GM18499 (cell line): ENCODE measurements at regions not wholly inside any gene's neighbourhood (a gene's known extent, or its start where the extent isn't known, plus 50 kb on each side); places are given as distances from the start of the nearest gene placed in this dataset.
"Not testable (repeated sequence)": the region's sequence is repeated elsewhere in the genome, so short reads cannot be mapped to it uniquely, and the experiment has no call there.

Source experiments
- ATAC-seq: cut with Tn5 transposase; IDR thresholded peaks from one replicate; pipeline ENCODE4 v1.9.1; 2021; ENCODE audit warnings: moderate number of reproducible peaks; ENCODE audit not compliant: insufficient read depth, unreplicated experiment

- ATAC-seq = no peak
Measured at GRCh38 chr3:25944329-25944728, 154.4 kb downstream of the OXSM start.

- ATAC-seq = no peak
Measured at GRCh38 chr3:25945366-25945765, 155.5 kb downstream of the OXSM start.

GRCh38 chr3:25945836-25946235, 155.9 kb downstream of the OXSM start:
- ATAC-seq = no peak

GRCh38 chr3:25952133-25952532, 162.2 kb downstream of the OXSM start:
- no peak for ATAC-seq

GRCh38 chr3:25957026-25957425, 167.1 kb downstream of the OXSM start:
- no peak for ATAC-seq

GRCh38 chr3:25960776-25961175, 170.9 kb downstream of the OXSM start:
- no peak for ATAC-seq

GRCh38 chr3:25962255-25962654, 172.4 kb downstream of the OXSM start:
- ATAC-seq = no peak

DNA sequence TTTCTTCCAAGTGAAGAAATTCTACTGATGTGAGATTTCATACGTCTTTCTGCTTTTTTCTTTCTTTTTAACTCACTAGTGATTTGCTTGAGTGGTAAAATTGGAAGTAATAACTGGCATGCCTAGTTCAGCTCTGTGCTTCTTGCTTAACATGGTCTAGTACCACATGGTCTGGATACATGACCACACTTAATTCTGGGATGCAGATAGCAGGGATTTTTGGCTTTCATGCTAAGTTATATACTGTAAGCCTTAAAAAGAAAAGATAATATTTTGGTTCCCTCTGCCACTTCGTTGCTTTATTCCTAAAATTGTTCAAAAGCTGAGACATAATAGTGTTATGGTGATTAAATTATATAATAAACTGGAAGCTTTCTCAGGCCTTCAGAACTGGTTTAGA, 174.3 kb downstream of the OXSM start:
- no peak for ATAC-seq

DNA sequence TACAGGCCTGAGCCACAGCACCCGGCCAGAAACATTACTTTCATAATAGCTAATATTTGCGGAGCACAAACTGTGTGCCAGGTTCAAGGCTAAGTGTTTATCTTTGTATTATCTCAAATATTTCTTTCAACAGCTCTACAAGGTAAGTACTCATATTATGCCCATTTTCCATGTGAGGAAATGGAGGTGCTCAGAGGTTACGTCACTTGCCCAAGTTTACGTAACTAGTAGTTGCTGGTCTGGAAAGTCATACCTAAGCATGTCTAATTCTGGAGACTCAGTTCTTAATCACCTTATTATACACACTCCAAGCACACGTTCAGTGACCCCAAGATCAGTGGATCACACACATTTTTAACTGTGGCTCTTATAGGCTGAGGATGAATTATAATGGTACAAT, 177.5 kb downstream of the OXSM start:
- ATAC-seq = no peak

- no peak for ATAC-seq
Measured at GRCh38 chr3:25971736-25972135, 181.8 kb downstream of the OXSM start.

- ATAC-seq = no peak
Measured at GRCh38 chr3:25973122-25973521, 183.2 kb downstream of the OXSM start.

- no peak for ATAC-seq
Measured at GRCh38 chr3:25982756-25983155, 192.9 kb downstream of the OXSM start.

GRCh38 chr3:25985621-25986020, 195.7 kb downstream of the OXSM start:
- ATAC-seq = no peak

DNA sequence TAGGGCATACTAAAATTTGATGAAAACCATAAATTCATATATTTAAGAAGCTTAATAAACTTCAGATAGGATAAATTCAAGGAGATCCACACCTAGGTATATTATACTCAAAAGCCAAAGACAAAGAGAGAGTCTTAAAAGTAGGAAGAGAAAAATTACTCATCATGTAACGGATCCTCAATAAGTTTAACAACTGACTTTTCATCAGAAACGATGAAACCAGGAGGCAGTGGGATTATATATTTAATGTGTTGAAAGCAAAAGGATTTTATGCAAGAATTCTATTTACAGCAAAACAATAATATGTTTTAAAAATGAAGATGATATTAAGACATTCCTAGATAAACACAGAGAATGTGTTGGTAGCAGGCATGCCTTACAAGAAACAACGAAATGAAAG, 202.7 kb downstream of the OXSM start:
- ATAC-seq = no peak

- no peak for ATAC-seq
Measured at GRCh38 chr3:26004172-26004571, 214.3 kb downstream of the OXSM start.

GRCh38 chr3:26011276-26011675, 221.4 kb downstream of the OXSM start:
- no peak for ATAC-seq

DNA sequence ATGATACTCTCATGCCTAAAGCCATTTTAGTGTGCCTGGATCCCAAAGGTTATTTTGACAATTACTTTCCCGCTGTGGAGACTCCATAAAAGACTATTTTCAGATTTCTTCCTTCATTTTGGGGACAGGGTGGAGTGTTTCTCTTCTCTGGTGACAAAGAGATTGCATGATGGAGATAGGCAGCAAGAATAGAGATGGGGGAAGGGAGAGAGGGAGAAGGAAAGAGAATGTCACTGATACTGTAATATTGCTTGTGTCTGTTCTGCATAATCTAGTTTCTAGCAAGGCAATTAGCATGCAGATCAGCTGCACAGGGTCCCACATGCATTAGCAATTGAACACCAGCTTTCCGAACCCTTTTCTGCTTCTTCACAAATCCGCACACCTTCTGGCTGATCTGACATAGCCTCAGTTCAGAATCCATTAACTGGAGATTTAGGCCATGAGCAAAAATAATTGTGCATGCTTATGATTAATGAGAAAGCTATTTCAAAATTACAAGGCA, 222.4 kb downstream of the OXSM start:
- ATAC-seq = no peak

DNA sequence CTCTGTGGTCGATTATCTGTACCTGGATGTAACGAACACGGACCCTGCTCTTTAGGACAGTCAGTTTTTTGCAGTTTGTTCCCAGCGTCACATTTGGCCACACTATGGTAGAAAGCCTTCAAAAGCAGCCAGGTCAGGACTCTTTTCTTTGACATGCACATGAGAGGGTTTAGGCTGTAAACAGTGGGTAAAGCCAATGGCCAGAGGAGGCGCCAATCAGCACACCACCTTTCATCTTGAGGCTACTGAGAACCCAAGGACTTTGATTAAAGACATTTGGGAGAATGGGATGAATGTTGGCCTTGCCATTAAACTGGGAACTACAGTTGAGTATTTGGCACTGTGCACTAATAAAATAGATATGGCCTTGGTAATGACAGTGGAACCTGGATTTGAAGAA, 225.9 kb downstream of the OXSM start:
- no peak for ATAC-seq

GRCh38 chr3:26018889-26019288, 229.0 kb downstream of the OXSM start:
- no peak for ATAC-seq

GRCh38 chr3:26024206-26024605, 234.3 kb downstream of the OXSM start:
- ATAC-seq = not testable (repeated sequence)

DNA sequence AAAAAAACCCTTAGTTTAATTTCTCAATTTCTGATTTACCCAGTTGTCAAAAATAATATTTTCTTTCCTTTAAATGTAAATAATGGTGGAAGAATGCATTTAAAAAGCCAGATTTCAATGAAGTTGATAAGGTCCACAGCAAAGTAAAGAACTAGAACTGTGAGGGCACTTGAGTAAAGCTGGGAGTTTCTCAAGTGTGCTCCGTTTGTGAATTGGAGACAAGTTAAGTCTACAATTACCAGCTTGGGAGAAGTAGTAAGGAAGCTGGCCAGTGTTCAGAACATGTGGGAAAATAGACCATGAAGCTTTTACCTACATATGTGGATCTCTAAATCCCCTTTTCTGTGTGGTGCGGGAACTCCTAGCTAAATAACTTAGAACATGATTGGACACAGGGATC, 239.4 kb downstream of the OXSM start:
- no peak for ATAC-seq

DNA sequence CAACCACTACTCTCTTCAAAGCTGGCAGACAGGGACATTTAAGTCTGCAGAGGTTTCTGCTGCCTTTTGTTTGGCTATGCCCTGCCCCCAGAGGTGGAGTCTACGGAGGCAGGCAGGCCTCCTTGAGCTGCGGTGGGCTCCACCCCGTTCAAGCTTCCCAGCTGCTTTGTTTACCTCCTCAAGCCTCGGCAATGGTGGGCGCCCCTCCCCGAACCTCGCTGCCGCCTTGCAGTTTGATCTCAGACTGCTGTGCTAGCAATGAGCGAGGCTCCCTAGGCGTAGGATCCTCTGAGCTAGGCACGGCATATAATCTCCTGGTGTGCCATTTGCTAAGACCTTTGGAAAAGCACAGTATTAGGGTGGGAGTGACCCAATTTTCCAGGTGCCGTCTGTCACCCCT, 252.2 kb downstream of the OXSM start:
- not testable (repeated sequence) for ATAC-seq

DNA sequence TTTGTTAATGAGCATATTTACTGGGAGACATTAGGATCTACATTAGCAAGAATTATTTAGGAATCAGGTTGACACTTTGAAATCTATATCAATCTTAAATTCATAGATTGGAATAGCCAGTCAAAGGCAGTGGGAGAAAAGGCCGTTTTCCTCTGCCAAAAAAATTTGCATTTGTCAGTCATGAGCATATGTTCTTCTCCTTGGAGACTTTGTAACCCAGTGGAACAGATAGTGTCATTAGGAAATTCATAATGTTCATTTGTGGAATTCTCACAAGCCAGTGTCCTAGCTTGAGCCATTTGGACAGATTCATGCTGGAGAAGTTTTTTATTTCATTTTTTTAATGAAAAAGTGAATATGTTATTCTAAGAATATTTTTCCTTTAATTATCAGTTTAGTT, 260.1 kb downstream of the OXSM start:
- no peak for ATAC-seq
